DND-41 (cell line): ENCODE measurements at regions not wholly inside any gene's neighbourhood (a gene's known extent, or its start where the extent isn't known, plus 50 kb on each side); places are given as distances from the start of the nearest gene placed in this dataset.

Experiments used
- EZH2 ChIP-seq: IDR thresholded peaks from 3 replicates; pipeline ENCODE4 v1.6.1; 2012; ENCODE audit warnings: borderline replicate concordance, low read depth, mild to moderate bottlenecking, moderate library complexity, low read length, inconsistent platforms; ENCODE audit not compliant: severe bottlenecking
- TF ChIP-seq, protein P1 (sequence below): IDR thresholded peaks from 2 replicates; pipeline ENCODE4 v1.5.1; 2012; ENCODE audit warnings: borderline replicate concordance, low read length, moderate library complexity, mild to moderate bottlenecking; ENCODE audit not compliant: poor library complexity, severe bottlenecking; ENCODE audit errors: extremely low read depth

DNA sequence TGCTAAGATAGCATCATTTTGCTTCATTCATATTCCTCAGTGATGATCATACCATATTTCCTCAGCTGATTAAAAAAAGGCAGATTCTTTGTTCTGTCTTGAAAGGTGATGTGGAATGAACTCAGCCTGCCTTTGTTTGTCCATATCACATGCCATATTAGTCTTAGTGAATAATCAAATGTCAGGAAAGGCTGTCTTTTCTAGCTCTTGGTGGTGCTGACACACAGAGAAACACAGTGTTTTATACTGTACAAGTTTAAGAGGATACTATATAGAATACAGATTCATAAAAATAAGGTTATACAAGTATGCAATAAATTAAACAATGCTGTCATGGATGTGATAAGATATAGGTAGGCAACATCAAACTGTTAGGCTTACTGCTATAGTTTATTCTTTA lies 97.1 kb upstream of the FAM98A start:
- TF ChIP-seq, protein P1, sequence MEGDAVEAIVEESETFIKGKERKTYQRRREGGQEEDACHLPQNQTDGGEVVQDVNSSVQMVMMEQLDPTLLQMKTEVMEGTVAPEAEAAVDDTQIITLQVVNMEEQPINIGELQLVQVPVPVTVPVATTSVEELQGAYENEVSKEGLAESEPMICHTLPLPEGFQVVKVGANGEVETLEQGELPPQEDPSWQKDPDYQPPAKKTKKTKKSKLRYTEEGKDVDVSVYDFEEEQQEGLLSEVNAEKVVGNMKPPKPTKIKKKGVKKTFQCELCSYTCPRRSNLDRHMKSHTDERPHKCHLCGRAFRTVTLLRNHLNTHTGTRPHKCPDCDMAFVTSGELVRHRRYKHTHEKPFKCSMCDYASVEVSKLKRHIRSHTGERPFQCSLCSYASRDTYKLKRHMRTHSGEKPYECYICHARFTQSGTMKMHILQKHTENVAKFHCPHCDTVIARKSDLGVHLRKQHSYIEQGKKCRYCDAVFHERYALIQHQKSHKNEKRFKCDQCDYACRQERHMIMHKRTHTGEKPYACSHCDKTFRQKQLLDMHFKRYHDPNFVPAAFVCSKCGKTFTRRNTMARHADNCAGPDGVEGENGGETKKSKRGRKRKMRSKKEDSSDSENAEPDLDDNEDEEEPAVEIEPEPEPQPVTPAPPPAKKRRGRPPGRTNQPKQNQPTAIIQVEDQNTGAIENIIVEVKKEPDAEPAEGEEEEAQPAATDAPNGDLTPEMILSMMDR: no peak
- no peak for TF ChIP-seq EZH2
